ENCODE measurements at regions not wholly inside any gene's neighbourhood (a gene's known extent, or its start where the extent isn't known, plus 50 kb on each side); places are given as distances from the start of the nearest gene placed in this dataset.

DNA sequence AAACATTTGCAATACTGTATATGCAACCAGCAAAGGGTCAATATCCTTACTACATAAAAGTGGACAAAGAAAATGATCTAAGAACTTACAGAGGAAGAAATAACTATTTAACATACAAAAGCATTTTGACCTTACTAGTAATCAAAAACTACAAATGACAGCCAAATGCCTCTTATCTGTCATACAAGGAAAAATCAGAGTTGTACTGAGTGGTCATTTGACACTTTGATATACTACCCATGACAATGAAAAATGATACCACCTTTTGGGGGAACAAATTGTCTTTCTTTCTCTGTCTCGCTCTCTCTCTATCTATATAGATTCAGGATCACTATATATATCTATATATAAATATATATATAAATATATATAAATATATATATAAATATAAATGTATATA, 50.4 kb upstream of the ZSWIM6 start:
- ChIA-PET RAD21 (ENCODE audit: low non-redundant PET in 1 of 2, low total read pairs in 2 of 2, uncharacterized antibody in 2 of 2, unreplicated experiment in 2 of 2) (no interaction called here), CTCF (no interaction called here), POLR2A (no interaction called here)
- no peak for TF ChIP-seq TCF7L2 (IDR thresholded peaks at IDR 0.05; ENCODE audit: borderline replicate concordance, extremely low read depth, insufficient read depth, insufficient read length)
- TF ChIP-seq SP1 (IDR thresholded peaks at IDR 0.05; ENCODE audit: low read depth), result no peak
- no peak for TF ChIP-seq POLR2A (IDR thresholded peaks at IDR 0.05; ENCODE audit: borderline replicate concordance, extremely low read depth, insufficient read depth, insufficient read length)
- TF ChIP-seq JUND (IDR thresholded peaks at IDR 0.05), result no peak
- no peak for TF ChIP-seq EGR1 (IDR thresholded peaks at IDR 0.05; ENCODE audit: low read depth)
- TF ChIP-seq EZH2phosphoT487 (IDR thresholded peaks at IDR 0.05; ENCODE audit: borderline replicate concordance), result no peak
- TF ChIP-seq ATF3 (IDR thresholded peaks at IDR 0.05), result no peak
- no peak for TF ChIP-seq YY1 (IDR thresholded peaks at IDR 0.05; ENCODE audit: extremely low read depth, insufficient replicate concordance, low read depth, low read length)
- BruUV-seq (replicated peaks), result no TSS peak
- Histone ChIP-seq H3K4me3 (replicated peaks in 1 of 2; ENCODE audit: low read depth in 1 of 2, low read length in 2 of 2) (no peak overlapping the region), H4K20me1 (ENCODE audit: insufficient read depth) (no peaks in the 10 kb centered on the region), H3K27me3 (ENCODE audit: insufficient read depth, low read length) (no peaks in the 10 kb centered on the region), H3K9ac (ENCODE audit: low read length) (no peak overlapping the region), H3K4me1 (ENCODE audit: control insufficient read depth in 1 of 2, insufficient read depth in 2 of 2, low read length in 2 of 2) (peaks cover 3 to 19% of the 10 kb centered on the region in 2 experiments; a peak in 2 of 4 replicates), H3K9me2 (ENCODE audit: insufficient read depth) (no peaks in the 10 kb centered on the region), H3K27ac (ENCODE audit: low read depth, low read length) (no peak overlapping the region), H3K9me3 (ENCODE audit: control insufficient read depth in 1 of 2, insufficient read depth in 1 of 2, low read depth in 1 of 2, low read length in 2 of 2) (no peaks in the 10 kb centered on the region), H3K79me2 (ENCODE audit: insufficient read depth, low read length) (no peaks in the 10 kb centered on the region), H3K4me2 (ENCODE audit: low read length) (no peak overlapping the region), H3K36me3 (ENCODE audit: control insufficient read depth in 1 of 2, insufficient read depth in 2 of 2, low read length in 2 of 2) (no peaks in the 10 kb centered on the region), H2AFZ (ENCODE audit: low read depth, low read length, poor library complexity, severe bottlenecking) (peak overlapping the region; percentile 69)
- ATAC-seq, result no peak
- no peak for DNase-seq (ENCODE audit: low read depth, low spot score)
- intact Hi-C loops (cut with micrococcal nuclease), result no loop called here

Data from HCT116 (cell line).